ENCODE measurements at regions not wholly inside any gene's neighbourhood (a gene's known extent, or its start where the extent isn't known, plus 50 kb on each side); places are given as distances from the start of the nearest gene placed in this dataset.
"Not testable (repeated sequence)": the region's sequence is repeated elsewhere in the genome, so short reads cannot be mapped to it uniquely, and the experiment has no call there.

DNA sequence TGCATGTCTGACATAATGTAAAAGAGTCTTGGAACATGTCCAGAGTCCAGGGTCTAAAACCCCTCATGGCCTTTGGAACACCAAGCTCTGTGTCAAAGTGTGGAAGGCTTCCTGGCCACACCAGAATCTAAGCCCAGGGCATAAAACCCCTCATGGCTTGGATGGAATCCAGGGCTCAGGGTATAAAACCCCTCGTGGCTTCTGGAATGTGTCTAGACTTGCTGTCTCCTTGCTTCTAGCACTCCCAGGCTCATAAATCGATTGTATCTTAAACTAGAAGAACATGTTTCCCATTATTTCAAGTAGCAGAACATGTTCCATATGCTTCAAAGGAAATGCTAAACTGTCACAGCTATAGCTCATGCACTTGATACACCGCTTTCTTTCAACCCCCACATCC, 504.1 kb upstream of the SYNCRIP start:
- not testable (repeated sequence) for H3K9ac ChIP-seq (ENCODE audit: insufficient read length); H3K36me3 ChIP-seq (ENCODE audit: insufficient read depth, low read length); H3K27ac ChIP-seq; H3K9me3 ChIP-seq (ENCODE audit: low read depth, low read length); H3K4me3 ChIP-seq
- TF ChIP-seq POLR2AphosphoS5 (IDR thresholded peaks at IDR 0.05; ENCODE audit: borderline replicate concordance, low read depth, low read length), result peak; percentile 40; the same call in 1 of the 2 replicates
- DNase-seq (ENCODE audit: low read depth, low spot score), result peak; percentile 20

- TF ChIP-seq EZH2 (IDR thresholded peaks at IDR 0.05) (no peak), POLR2AphosphoS5 (IDR thresholded peaks at IDR 0.05; ENCODE audit: borderline replicate concordance, low read depth, low read length) (no peak), FOXP2 (optimal IDR thresholded peaks at IDR 0.05; ENCODE audit: control extremely low read depth, extremely low read length, insufficient read depth) (no peak)
- DNase-seq (ENCODE audit: low read depth, low spot score), result no peak
- H3K9ac ChIP-seq (ENCODE audit: insufficient read length), result no peak overlapping the region
These were observed 499.6 kb upstream of the SYNCRIP start for GRCh38 chr6:86142326-86142725.

DNA sequence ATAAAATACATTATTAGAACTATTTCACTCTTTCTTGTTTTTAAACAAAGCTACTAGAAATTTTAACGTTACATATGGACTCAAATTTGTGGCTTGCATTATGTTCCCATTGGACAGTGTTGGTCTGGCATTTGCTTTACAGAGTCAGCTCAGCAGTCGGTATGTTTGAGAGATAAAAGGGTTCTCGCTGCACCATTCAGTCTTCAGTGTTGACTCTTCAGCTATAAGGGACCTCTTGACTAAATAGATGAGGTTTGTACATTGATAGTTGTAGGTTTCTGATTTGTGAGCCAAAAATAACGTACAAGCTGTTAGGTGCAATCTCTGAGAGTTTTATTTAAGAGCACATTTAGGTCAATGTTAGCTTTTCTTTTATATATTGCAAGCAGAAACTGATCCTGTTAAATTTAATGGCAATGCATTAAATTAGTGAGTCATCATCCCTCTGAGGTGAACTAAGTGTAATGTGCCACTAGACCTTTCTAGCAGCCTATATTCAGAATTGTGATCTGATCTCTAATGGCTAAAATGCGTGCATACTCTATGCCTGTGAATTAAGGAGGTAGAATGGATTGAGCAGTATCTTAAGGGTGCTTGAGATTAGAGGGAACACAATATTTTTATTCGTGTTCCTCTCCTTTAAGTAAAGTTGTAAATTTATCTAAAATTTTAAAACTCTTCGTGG, 485.6 kb upstream of the SYNCRIP start:
- DNase-seq (ENCODE audit: low read depth, low spot score), result no peak

More at GRCh38 chr6:86142326-86142725, 499.6 kb upstream of the SYNCRIP start:
- no peak overlapping the region for H3K4me3 ChIP-seq
- no peak overlapping the region for H3K27ac ChIP-seq
- no peaks in the 10 kb centered on the region for H3K9me3 ChIP-seq (ENCODE audit: low read depth, low read length)
- no peaks in the 10 kb centered on the region for H3K36me3 ChIP-seq (ENCODE audit: insufficient read depth, low read length)

GRCh38 chr6:86122086-86122485, 479.4 kb upstream of the SYNCRIP start:
- TF ChIP-seq EZH2 (IDR thresholded peaks at IDR 0.05) (no peak), POLR2AphosphoS5 (IDR thresholded peaks at IDR 0.05; ENCODE audit: borderline replicate concordance, low read depth, low read length) (no peak), FOXP2 (optimal IDR thresholded peaks at IDR 0.05; ENCODE audit: control extremely low read depth, extremely low read length, insufficient read depth) (no peak)

More for the DNA sequence above, 485.6 kb upstream of the SYNCRIP start:
- no peaks in the 10 kb centered on the region for H3K36me3 ChIP-seq (ENCODE audit: insufficient read depth, low read length)
- no peak overlapping the region for H3K27ac ChIP-seq
- TF ChIP-seq FOXP2 (optimal IDR thresholded peaks at IDR 0.05; ENCODE audit: control extremely low read depth, extremely low read length, insufficient read depth) (no peak), EZH2 (IDR thresholded peaks at IDR 0.05) (no peak), POLR2AphosphoS5 (IDR thresholded peaks at IDR 0.05; ENCODE audit: borderline replicate concordance, low read depth, low read length) (no peak)
- H3K4me3 ChIP-seq, result no peak overlapping the region
- H3K9me3 ChIP-seq (ENCODE audit: low read depth, low read length), result no peaks in the 10 kb centered on the region
- H3K9ac ChIP-seq (ENCODE audit: insufficient read length), result no peak overlapping the region

DNA sequence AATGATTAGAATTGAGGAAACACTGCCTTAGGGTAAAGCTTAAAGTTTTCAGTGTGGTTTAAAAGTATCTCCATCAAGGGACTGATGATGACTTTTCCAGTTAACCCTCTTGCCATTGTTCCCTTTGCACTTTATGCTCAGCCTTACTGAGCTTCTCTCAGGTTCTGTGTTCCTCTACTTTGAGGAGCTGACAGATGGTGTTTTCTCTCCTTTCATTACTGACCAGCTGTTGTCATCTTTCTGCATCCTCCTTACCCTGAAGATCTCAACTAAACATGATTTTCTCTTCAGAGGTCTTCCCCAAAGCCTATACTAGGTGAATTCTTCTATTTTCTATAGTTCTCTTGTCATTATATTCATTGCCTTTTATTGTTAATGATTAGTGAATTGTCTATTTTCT, 475.6 kb upstream of the SYNCRIP start:
- DNase-seq (ENCODE audit: low read depth, low spot score), result no peak
- Histone ChIP-seq H3K4me3 (no peak overlapping the region), H3K9me3 (ENCODE audit: low read depth, low read length) (no peaks in the 10 kb centered on the region), H3K36me3 (ENCODE audit: insufficient read depth, low read length) (no peaks in the 10 kb centered on the region), H3K9ac (ENCODE audit: insufficient read length) (no peak overlapping the region), H3K27ac (no peak overlapping the region)
- TF ChIP-seq POLR2AphosphoS5 (IDR thresholded peaks at IDR 0.05; ENCODE audit: borderline replicate concordance, low read depth, low read length) (no peak), EZH2 (IDR thresholded peaks at IDR 0.05) (no peak), FOXP2 (optimal IDR thresholded peaks at IDR 0.05; ENCODE audit: control extremely low read depth, extremely low read length, insufficient read depth) (no peak)

More at GRCh38 chr6:86122086-86122485, 479.4 kb upstream of the SYNCRIP start:
- DNase-seq (ENCODE audit: low read depth, low spot score), result no peak
- Histone ChIP-seq H3K9me3 (ENCODE audit: low read depth, low read length) (no peaks in the 10 kb centered on the region), H3K9ac (ENCODE audit: insufficient read length) (no peak overlapping the region), H3K4me3 (no peak overlapping the region), H3K27ac (no peak overlapping the region), H3K36me3 (ENCODE audit: insufficient read depth, low read length) (no peaks in the 10 kb centered on the region)

DNA sequence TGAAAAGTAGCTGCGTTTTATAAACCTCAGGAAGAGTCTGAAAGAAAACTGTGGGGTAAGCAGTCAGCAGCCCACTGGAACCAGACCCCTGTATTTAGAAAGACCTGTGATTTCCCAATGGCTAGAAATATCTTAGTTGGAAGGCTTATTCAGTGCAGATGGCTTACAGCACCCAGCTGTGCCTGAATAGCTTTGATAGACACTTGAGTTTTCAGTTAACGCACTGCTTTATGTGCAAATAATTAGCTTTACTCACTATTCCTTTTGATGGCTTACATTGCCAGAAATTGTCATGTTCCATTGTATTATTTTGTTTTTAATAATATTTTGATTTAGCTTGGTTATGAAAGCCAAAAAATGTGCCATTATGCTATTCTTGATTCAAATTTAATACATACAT, 465.3 kb upstream of the SYNCRIP start:
- no peak for TF ChIP-seq EZH2 (IDR thresholded peaks at IDR 0.05)
- no peak for TF ChIP-seq POLR2AphosphoS5 (IDR thresholded peaks at IDR 0.05; ENCODE audit: borderline replicate concordance, low read depth, low read length)
- no peak for TF ChIP-seq FOXP2 (optimal IDR thresholded peaks at IDR 0.05; ENCODE audit: control extremely low read depth, extremely low read length, insufficient read depth)
- Histone ChIP-seq H3K27ac (no peak overlapping the region), H3K9ac (ENCODE audit: insufficient read length) (no peak overlapping the region), H3K4me3 (no peak overlapping the region), H3K9me3 (ENCODE audit: low read depth, low read length) (no peaks in the 10 kb centered on the region), H3K36me3 (ENCODE audit: insufficient read depth, low read length) (no peaks in the 10 kb centered on the region)
- DNase-seq (ENCODE audit: low read depth, low spot score), result no peak

DNA sequence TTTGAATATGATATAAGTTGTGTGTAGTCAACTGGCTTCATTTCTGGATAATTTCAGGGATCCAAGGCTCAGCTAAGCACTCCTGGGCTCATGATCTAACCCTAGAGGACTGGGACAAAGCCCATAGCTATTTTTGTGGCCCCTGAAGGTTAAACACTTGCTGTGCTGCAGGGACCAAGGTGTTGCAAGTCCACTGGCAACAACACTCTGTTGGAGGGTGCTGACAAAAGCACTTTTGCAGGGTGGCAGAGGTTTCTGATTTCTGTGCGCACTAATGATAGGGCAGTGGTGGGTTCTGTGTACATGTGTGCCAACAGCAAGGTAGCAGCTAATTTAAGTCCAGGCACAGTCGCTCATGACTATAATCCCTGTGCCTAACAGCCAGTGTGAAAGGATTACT, 445.3 kb upstream of the SYNCRIP start:
- TF ChIP-seq POLR2AphosphoS5 (IDR thresholded peaks at IDR 0.05; ENCODE audit: borderline replicate concordance, low read depth, low read length) (no peak), FOXP2 (optimal IDR thresholded peaks at IDR 0.05; ENCODE audit: control extremely low read depth, extremely low read length, insufficient read depth) (no peak), EZH2 (IDR thresholded peaks at IDR 0.05) (no peak)
- Histone ChIP-seq H3K27ac (no peak overlapping the region), H3K9ac (ENCODE audit: insufficient read length) (no peak overlapping the region), H3K36me3 (ENCODE audit: insufficient read depth, low read length) (no peaks in the 10 kb centered on the region), H3K9me3 (ENCODE audit: low read depth, low read length) (no peaks in the 10 kb centered on the region), H3K4me3 (no peak overlapping the region)
- DNase-seq (ENCODE audit: low read depth, low spot score), result no peak

DNA sequence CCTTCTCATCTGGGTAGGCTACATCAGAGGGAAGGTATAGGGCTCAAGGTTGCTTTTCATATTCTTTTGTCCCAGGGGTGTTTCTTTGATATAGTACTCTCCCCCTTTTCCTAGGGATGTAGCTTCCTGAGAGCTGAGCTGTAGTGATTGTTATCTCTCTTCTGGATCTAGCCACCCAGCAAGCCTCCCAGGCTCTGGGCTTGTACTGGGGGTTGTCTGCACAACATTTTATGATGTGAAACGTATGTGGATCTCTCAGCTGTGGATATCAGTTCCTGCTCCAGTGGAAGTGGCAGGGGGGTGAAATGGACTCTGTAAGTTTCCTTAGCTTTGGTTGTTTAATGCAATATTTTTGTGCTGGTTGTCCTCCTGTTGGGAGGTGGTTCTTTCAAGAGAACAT, 437.3 kb upstream of the SYNCRIP start:
- Histone ChIP-seq H3K9ac (ENCODE audit: insufficient read length) (no peak overlapping the region), H3K36me3 (ENCODE audit: insufficient read depth, low read length) (no peaks in the 10 kb centered on the region), H3K27ac (no peak overlapping the region), H3K9me3 (ENCODE audit: low read depth, low read length) (no peaks in the 10 kb centered on the region), H3K4me3 (no peak overlapping the region)
- TF ChIP-seq POLR2AphosphoS5 (IDR thresholded peaks at IDR 0.05; ENCODE audit: borderline replicate concordance, low read depth, low read length), result no peak
- TF ChIP-seq FOXP2 (optimal IDR thresholded peaks at IDR 0.05; ENCODE audit: control extremely low read depth, extremely low read length, insufficient read depth), result no peak
- TF ChIP-seq EZH2 (IDR thresholded peaks at IDR 0.05), result no peak
- no peak for DNase-seq (ENCODE audit: low read depth, low spot score)

GRCh38 chr6:86070151-86070550, 427.5 kb upstream of the SYNCRIP start:
- no peak overlapping the region for H3K9ac ChIP-seq (ENCODE audit: insufficient read length)
- no peak for DNase-seq (ENCODE audit: low read depth, low spot score)
- no peaks in the 10 kb centered on the region for H3K9me3 ChIP-seq (ENCODE audit: low read depth, low read length)
- H3K36me3 ChIP-seq (ENCODE audit: insufficient read depth, low read length), result no peaks in the 10 kb centered on the region
- no peak for TF ChIP-seq FOXP2 (optimal IDR thresholded peaks at IDR 0.05; ENCODE audit: control extremely low read depth, extremely low read length, insufficient read depth)
- H3K27ac ChIP-seq, result no peak overlapping the region
- no peak overlapping the region for H3K4me3 ChIP-seq

DNA sequence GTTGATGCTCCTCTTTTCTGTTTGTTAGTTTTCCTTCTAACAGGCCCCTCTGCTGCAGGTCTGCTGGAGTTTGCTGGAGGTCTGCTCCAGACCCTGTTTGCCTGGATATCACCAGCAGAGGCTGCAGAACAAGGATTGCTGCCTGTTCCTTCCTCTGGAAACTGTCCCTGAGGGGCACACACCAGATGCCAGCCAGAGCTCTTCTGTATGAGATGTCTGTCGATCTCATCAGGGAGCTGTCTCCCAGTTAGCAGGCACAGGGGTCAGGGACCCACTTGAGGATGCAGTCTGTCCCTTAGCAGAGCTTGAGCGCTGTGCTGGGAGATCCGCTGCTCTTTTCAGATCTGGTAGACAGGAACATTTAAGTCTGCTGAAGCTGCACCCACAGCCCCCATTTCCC, 422.3 kb upstream of the SYNCRIP start:
- not testable (repeated sequence) for H3K9me3 ChIP-seq (ENCODE audit: low read depth, low read length); H3K9ac ChIP-seq (ENCODE audit: insufficient read length); H3K4me3 ChIP-seq; H3K27ac ChIP-seq; H3K36me3 ChIP-seq (ENCODE audit: insufficient read depth, low read length); DNase-seq (ENCODE audit: low read depth, low spot score)

GRCh38 chr6:86057293-86057980, 414.8 kb upstream of the SYNCRIP start:
- not testable (repeated sequence) for H3K27ac ChIP-seq; H3K4me3 ChIP-seq; H3K36me3 ChIP-seq (ENCODE audit: insufficient read depth, low read length); H3K9me3 ChIP-seq (ENCODE audit: low read depth, low read length); H3K9ac ChIP-seq (ENCODE audit: insufficient read length); DNase-seq (ENCODE audit: low read depth, low spot score)

All from SK-N-MC (cell line).